COR-L47 (cell line): ENCODE measurements at regions not wholly inside any gene's neighbourhood (a gene's known extent, or its start where the extent isn't known, plus 50 kb on each side); places are given as distances from the start of the nearest gene placed in this dataset.
"Not testable (repeated sequence)": the region's sequence is repeated elsewhere in the genome, so short reads cannot be mapped to it uniquely, and the experiment has no call there.

Source experiments
- DNase-seq: peaks from one replicate; lab custom pipeline; 2025; lab: John Stamatoyannopoulos, UW

DNA sequence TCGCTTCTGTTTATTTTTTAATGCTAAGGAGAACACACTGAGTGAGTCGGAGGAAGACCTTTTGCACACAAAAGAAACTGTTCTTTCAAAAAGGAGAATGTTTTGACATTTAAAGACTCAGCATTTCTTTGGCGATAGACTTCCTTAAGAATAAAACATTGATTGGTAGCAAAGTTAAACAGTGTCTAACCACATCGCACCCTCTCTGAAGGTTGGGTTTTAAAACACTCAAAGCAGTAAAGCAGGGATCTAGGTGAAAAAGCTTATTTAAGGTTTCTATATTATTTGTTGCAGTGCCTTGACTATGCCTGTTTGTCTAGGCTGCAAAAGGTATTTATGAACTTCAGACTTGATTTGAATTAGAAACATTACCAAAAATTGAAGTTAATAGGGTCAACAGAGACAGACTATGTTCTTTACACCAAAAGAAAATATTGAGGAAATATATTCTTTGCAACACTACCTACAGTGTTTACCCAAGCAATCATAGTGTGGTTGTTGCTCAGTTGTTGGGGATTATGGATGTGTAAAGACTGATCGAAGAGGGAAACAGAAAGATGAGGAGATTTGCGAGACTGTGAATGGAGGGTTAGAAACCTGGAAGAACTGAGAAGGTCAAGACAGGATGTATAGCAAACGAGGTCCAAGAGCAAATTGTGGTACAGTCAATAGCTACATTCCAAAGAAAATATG, 297.8 kb upstream of the SLC39A10 start:
- DNase-seq: no peak

DNA sequence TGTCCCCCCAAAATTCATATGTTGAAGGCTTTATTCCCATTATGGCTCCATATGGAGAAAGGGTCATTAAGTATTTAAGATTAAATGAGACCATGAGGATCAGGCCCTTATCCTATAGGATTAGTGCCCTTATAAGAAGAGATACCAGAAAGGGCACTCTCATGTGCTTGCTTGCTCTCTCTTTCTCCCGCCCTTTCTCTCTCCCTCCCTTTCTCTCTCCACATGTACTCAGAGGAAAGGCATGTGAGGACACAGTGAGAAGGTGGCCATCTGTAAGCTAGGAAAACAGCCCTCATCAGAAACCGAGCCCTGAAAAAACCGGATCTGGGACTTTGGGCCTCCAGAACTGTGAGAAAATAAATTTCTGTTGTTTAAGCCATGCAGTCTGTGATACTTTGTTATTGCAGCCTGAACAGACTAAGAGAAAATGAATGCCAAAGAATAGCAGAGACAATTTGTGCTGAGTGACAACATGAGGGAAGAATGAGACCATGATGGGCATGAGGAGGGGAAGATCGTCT, 300.0 kb upstream of the SLC39A10 start:
- DNase-seq: no peak

DNA sequence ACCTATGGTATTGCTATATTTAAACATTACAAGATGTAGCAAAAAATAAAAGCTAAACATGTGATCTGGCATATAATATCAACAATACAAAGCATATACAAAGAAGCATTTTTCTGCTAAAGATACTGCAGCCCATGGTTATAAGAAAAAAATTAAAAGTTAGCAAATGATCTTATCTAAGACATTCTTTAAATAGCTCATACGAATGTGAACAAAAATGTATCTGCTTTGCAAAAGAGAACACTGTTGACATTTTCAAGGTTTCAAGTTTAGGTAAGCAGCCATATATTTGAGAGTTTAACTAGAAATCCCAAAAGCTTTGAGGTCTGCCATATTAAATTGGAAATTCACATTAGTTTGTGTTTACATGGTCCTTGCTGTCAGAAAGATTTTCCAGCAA, 301.0 kb upstream of the SLC39A10 start:
- no peak for DNase-seq

DNA sequence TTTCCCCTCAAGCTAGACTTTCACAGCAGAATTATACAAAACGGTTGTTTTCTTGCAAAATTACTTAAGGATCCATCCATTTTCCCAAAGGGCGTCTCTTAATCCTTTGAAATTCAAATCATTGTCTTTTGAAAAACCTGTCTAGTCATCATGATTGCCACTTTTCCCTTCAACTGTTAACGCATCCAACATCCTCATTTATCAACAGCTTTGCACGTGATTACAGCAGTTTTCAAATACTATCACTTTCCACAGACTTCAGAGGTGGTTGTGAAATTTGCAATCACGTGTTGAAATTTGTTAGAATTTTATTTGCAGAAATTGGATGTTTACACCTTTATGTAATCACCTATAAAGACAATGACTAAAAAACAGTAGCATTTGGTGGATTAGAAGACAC, 304.4 kb upstream of the SLC39A10 start:
- DNase-seq: no peak

DNA sequence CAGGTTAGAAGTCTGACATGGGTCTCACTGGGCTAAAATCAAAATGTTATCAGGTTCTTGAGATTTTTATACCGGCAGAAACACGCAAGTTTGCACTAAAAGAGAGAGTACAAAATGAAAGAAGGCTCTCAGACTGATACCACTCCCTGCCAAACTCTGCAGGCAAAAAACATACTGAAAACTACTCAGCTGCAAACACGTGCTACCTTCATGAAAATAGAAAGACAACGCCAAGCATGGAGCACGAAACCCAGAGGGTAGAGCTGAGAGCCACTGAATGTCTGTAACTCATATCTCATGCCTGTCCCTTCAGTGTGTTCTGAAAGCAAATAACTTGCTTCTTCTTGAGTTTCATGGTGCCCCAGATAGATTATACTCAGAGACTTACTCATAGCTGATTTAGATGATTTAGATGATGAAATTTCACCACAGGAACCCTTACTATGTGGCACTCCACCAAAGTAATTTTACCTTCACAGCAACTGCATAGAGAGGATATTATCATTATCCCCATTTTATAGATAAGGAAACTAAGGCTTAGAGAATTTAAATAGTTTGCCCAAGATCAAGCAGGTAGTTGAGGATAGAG, 313.0 kb upstream of the SLC39A10 start:
- no peak for DNase-seq

DNA sequence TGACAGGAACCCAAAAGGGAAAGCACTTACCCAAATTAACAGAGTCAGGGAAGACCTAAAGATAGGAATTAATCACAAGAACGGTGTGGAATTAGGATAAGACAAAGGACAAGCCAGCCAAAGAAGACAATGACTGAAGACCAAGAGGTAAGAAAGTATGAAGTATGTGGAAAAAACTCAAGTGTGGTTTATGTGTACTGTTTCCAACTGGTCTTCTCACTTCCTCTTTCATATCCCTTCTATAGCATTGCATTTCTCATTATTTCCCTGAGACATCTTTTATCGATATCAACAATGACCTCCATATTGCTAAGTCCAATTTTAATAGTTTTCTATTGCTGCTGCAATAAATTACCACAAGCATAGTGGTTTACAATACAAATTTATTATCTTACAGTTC, 313.5 kb upstream of the SLC39A10 start:
- DNase-seq: no peak

DNA sequence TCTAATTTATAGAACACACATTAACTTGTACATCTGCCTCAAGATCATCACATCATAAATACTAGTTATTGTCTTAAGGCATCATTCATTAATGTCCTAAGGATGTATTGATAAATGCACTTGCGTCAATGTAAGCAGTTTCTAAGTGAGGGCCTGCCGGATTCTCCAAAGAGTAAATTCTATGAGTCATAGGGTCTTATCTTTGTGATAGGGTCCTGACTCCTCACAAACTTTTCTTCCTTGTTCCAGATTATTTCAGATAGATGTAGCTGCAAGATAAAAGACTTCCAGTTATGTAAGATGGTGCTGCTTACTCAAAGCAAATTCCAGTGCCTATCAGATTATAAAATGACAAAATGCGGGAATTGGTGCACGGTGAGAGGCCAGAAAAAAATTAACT, 315.0 kb upstream of the SLC39A10 start:
- no peak for DNase-seq

DNA sequence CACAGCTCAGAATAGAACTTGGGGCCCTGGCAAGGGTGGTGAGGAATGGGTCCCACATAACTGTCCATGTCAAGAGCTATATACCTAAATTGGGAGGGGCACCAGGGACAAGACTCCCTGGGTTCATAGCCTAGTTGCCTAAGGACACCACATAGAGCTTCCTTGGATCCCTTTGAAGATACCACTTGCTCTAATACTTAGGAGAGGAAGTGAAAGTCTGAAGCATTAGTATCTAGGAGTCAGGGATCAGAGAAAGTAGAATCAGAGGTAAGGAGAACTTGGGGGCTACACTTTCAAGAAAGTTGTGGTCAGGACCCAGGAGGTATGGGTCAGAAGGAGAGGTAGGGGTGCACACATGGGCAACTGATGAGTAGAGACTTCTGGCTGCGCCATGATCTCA, 318.2 kb upstream of the SLC39A10 start:
- no peak for DNase-seq

DNA sequence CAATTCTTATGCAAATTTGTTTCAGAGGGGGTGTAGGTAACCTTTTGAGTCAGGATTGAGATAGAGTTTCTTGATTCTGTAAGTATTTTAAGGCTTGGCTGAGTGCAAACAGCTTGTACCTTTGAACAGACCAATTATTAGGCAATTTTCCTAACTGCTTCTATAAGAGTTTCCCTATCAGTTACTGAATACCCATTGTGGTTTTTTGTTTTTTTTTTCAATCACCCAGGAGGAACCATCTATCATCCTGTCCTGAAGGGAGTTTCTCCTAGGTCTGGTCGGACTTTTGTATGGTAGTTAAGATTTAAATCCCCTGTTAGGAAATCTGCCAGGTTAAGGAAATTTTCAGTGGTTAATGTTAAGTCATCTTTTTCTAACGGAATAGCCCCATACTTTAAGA, 319.4 kb upstream of the SLC39A10 start:
- DNase-seq: no peak

DNA sequence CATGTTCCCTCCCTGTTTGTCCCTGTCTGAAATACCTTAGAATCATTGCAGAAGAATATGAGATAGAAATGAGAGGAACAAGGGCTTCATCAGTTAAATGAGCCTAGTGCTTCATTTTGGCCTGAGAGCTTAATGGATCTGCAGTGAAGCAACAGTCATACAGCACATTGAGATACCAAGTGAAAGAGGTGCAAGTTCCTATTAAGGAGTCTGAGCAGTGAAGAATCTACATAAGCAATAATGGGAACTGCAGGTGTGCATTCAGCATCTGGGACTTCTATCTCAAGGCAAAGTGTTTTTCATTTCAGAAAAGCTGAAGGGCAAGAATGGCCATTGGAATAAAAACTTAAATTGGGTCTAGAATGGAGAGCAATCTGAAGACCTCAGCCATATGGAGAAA, 323.2 kb upstream of the SLC39A10 start:
- no peak for DNase-seq

DNA sequence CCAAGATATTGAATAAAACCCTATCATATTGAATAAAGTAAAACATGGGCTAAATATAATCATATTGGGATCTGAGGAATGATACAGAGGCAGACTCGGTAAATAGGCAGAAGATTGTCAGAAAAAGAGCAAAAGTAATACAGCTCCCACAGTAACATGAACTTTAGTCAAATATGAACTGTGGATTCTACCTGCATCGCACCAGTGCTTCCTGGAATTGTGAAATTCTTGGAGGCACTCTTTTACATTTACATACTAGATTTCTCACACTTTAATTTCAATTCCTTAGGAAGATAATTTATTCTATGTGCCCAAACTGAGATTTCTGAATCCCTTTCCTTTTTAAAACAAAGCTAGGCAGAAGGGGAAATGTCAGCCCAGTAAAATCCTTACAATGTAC, 325.1 kb upstream of the SLC39A10 start:
- DNase-seq: no peak

DNA sequence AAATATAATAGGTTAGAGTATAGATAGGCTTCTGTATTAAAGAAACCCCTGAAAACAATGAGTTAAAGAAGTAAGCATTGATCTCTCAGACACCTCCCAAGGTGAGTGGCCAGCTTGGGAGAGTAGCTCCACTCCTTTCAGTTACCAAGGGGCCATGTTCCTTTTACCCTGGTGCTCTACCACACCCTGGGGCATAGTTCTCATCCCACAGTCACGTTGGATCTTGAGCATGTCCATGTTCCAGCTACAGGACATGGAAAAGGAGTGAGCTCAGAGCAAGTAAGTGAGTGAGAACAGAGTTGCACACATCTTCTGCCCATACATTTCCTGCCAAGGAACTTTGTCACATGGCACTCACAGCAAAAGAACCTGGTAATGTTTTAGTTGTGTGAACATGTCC, 325.9 kb upstream of the SLC39A10 start:
- no peak for DNase-seq

DNA sequence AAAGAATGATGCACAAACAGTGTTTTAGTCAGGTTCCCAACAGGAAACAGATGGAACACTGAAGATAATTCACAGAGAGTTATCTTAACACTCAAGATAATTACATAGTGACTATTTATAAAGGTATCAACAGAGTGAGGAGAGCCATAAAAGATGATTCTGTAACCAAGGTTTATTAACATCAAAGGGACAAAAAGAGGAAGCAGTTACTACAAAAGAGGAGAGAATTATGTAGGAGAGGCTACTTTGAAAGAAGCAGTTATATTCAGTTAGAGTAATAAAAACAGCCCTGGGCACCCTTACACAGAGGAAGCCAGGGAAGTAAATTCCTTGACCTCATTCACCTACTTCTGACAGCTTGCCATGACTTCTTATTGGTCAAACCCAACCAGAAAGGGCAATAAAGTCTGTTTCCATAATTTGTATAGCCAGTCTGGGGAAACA, 326.5 kb upstream of the SLC39A10 start:
- no peak for DNase-seq

DNA sequence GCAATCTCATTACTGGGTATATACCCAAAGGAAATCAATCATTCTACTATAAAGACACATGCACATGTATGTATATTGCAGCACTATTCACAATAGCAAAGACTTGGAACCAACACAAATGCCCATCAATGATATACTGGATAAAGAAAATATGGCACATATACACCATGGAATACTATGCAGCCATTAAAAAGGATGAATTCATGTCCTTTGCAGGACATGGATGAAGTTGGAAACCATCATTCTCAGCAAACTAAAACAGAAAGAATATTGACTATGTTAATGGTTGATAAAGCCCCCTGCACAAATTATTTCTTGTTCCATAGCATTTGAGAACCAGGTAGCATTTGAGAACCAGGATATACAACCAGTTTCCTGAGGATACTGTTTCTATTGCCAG, 327.2 kb upstream of the SLC39A10 start:
- DNase-seq: not testable (repeated sequence)

DNA sequence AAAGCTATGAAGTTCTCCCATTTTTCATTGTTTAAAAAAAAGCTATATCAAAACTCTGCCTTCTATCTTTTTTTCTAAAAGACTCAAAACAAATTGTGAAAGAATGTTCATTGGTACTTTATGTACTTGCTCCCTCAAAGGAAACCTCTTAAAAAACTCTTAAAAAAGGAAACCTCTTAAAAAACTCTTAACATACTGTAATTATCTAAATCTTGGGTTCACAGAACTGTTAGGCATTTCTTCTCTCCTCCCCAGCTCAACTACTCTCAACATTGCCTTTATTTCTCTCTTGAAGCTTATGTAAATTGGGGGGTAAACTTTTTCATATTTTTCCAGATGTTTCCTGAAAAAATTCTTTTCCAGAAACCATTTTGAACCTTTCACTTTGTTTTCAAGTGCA, 330.5 kb upstream of the SLC39A10 start:
- no peak for DNase-seq

DNA sequence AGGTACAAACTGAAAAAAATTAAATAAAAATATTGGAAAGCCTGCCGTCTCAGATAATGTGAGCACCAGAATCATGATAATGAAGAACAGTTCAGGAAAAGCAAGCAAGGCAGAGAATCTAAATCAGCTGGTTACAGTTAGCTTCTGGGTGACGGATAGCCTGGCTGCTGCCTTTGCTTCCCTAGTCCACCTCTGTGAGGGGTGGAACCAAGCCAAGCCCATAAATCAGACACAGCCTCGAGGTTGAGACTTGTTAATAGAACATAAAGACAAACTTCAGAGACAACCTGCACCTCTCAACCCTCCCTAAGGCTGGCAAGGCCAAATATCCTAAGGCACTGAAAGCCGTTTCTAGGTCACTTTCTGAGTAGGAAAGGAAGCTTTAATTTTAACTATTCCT, 334.7 kb upstream of the SLC39A10 start:
- DNase-seq: peak; percentile 11

DNA sequence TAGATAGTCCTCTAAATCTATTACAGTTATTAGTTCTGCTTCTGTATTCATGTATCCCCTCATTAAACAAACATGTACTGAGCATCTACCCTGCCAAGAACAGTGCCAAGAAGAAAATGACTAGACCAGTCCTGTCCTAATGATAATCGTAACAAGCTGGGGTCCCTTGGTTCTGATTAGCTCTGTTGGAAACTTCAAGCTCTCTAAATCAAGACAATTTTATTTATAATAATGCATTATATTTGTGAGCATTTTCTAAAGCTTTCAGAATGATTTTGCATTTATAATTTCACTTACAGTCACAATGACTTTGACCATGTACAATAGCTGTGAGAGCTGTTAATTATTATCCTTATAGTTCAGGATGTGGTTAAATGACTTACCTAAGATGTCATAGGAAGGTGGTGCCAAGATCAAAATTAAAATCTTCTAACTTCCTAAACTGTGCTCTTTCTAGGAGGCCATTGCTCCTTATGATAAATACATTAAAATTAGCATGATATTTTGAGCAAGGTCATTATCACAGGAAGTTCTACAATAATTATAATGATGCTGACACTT, 336.5 kb upstream of the SLC39A10 start:
- no peak for DNase-seq

DNA sequence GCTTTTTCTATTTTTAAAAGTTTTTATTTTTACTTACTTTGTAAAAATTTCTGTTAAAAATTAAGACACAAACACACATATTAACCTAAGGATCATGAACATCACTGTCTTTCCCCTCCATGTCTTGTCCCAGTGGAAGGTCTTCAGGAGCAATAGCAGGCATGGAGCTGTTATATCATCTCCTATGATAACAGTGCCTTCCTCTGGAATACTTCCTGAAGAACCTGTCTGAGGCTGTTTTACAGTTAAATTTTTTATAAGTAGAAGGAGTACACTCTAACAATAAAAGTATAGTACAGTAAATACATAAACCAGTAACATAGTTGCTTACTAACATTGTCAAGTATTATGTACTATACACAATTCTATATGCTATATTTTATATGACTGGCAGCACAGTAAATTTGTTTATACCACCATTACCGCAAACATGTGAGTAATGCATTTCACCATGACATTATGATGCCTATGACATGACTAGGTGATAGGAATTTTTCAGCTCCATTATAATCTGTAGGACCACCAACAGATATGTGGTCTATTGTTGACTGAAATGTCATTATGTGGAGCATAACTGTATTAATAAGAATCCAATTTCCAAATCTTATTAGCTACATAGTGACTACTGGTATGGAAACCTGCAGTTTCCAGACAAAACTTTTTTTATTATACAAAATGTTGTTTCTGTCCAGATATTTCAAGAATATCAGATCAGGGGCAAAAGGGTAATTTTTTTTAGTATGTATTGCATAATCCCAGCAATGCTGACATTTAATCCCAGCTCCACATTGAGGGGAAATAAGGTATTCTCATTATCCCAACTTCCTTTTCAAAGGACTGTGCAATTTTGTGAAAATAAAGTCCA, 337.2 kb upstream of the SLC39A10 start:
- no peak for DNase-seq

DNA sequence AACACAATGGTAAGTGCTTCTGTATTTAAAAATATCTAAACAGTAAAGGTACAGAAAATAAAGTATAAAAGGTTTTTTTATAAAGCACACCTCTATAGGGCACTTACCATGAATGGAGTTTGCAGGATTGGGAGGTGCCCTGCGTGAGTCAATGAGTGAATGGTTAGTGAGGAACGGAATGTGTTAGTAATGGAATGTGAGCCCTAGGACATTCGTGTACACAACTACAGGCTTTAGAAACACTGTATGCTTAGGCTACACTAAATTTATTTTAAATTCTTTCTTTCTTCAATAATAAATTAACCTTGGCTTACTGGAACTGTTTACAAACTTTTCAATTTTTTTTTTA, 337.9 kb upstream of the SLC39A10 start:
- DNase-seq: no peak

DNA sequence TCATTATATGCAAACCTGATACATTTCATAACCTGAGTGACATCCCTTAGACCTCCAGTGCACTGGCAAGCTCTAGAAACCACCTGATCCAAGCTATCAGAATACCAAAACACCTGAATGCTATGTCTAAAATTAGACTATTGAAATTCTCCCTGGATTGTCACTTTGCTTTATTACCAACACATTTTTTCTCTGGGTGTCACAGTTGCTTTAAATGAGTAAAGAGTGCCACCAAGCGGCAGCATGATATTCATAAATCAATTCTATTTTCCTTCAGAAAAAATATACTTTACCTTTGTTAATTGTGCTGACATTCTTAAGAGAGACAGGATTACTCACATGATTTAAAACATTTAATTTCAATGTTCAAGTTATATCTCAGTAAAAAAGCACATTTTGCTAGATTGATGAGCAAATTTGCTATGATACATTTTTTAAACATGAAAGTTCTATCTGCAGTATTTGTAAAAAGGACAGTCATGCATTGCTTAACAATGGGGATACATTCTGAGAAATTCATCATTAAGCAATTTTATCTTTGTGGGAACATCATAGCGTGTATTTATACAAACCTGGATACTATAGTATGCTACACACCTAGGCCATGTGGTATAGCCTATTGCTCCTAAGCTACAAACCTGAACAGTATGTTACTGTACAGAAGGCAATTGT, 338.4 kb upstream of the SLC39A10 start:
- peak; percentile 70 for DNase-seq

DNA sequence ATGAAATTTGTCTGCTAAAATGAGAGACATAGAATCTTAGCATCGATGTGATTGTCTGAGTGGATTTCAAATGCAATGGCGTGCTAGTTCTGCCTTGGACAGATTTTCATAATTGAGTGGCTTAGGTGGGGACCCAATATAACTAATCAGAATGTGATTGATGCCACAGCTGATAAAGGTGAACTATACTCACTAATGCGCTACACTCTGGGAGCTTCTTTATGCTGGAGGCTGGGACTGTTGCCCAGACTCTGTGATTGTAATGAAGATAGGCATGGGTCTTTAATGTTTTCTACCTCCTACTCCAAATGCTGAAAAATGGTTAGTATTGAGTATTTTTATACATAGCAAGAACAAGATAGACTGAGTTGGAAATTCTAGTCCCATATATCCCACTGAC, 339.5 kb upstream of the SLC39A10 start:
- no peak for DNase-seq

DNA sequence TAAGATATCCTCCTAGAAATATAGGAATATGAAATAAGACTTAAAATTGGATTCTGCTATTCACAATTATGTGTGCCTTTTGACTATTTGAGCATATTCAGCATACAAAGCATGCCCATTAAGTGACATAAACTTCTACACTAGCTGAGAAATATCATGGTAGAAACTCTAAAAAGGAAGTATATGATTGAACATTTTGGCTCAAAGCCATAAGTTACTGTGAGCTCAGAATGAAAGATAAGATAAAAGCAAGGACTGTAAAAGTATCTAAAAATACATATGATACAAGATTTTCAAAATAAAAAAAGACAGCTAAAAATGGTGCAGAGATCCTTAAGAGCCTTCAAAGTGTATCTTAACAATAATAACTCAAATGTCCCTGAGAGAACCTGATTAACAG, 340.5 kb upstream of the SLC39A10 start:
- no peak for DNase-seq
